Activated B cell treated with CpG ODN at 0.5 μM for 24 hours (primary cell): ENCODE measurements at regions not wholly inside any gene's neighbourhood (a gene's known extent, or its start where the extent isn't known, plus 50 kb on each side); places are given as distances from the start of the nearest gene placed in this dataset.

Source experiments
- ATAC-seq: fragments of 200-7000 bp; cut with Tn5 transposase; one replicate; pipeline ENCODE4 v1.10.0; 2021; ENCODE audit warnings: low read depth, mild to moderate bottlenecking, moderate library complexity
- CTCF ChIA-PET: fragments of 350-600 bp; sonication (Branson Sonifier 250); formaldehyde crosslinking; loops from one replicate; lab custom pipeline; 2021; ENCODE audit warnings: antibody characterized with exemption; lab: Charles Lee
- POLR2A ChIA-PET: fragments of 350-600 bp; sonication (Branson Sonifier 250); formaldehyde crosslinking; loops from one replicate; lab custom pipeline; 2021; ENCODE audit warnings: antibody characterized with exemption; lab: Charles Lee
- DNase-seq: peaks from one replicate; pipeline ENCODE4 v3.0.0; 2022
- H3K27ac Mint-ChIP-seq: one replicate; pipeline ENCODE4 v1.8.0; 2020; ENCODE audit warnings: mixed read lengths
- H3K27me3 Mint-ChIP-seq: one replicate; pipeline ENCODE4 v1.8.0; 2021; ENCODE audit warnings: mixed read lengths
- H3K36me3 Mint-ChIP-seq: one replicate; pipeline ENCODE4 v1.8.0; 2021; ENCODE audit warnings: low read depth, mixed read lengths
- H3K4me1 Mint-ChIP-seq: one replicate; pipeline ENCODE4 v1.8.0; 2021; ENCODE audit warnings: mixed read lengths
- H3K4me3 Mint-ChIP-seq: one replicate; pipeline ENCODE4 v1.8.0; 2020; ENCODE audit warnings: mild to moderate bottlenecking, mixed read lengths
- H3K9me3 Mint-ChIP-seq: one replicate; pipeline ENCODE4 v1.8.0; 2020; ENCODE audit warnings: mixed read lengths
- intact Hi-C: fragments of 100-400 bp; cut with micrococcal nuclease; formaldehyde crosslinking; loops from one replicate; pipeline ENCODE4 v1.15.1; 2024
- TF ChIP-seq, protein P1 (sequence below): fragments of 200-600 bp; IDR thresholded peaks from one replicate; pipeline ENCODE4 v1.8.0; 2022; ENCODE audit warnings: antibody characterized with exemption, mild to moderate bottlenecking

DNA sequence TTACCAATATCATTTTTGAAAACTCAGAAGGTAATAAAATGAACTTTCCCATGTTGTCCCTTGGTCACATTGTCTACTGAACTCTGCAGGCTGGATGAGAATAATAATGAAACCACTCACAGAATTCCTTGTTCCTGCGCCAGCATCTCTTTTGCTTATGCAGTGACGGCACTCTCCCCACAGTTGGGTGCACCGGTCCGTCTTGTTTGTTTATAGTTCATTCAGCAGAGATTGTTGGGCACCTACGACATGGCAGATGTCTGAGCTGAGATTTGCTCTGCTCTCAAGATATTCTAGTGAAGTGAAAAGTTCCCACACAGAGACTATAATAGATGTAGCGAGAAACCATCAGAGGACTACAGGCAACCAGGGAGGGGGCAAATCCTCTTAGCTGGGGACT is 375.7 kb upstream of the CDH11 start:
- H3K27ac Mint-ChIP-seq, result no peak overlapping the region
- CTCF ChIA-PET, result no interaction called here

DNA sequence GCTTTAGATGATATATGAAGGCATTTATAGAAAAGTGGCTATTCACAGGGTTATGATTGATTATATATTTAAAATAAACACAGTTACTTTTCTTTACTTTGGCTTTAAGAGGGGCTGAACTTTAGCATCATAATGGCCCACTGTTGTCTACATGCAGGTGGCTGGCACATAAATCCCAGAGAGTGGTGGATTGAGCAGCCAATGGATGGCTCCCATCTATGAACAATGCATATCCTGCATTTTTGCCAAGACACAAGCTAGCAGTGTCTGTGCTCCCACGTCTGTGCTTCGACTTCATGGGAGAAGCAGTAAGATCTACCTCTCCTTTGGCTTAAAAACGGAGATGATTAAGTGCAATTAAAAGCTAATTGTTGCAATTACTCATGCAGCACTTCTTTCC is 373.2 kb upstream of the CDH11 start:
- ChIA-PET POLR2A (no interaction called here), CTCF (no interaction called here)
- Mint-ChIP-seq H3K27me3 (no peaks in the 10 kb centered on the region), H3K36me3 (no peaks in the 10 kb centered on the region), H3K4me1 (no peaks in the 10 kb centered on the region), H3K4me3 (no peak overlapping the region), H3K9me3 (peaks cover 7% of the 10 kb centered on the region), H3K27ac (no peak overlapping the region)
- TF ChIP-seq, protein P1, sequence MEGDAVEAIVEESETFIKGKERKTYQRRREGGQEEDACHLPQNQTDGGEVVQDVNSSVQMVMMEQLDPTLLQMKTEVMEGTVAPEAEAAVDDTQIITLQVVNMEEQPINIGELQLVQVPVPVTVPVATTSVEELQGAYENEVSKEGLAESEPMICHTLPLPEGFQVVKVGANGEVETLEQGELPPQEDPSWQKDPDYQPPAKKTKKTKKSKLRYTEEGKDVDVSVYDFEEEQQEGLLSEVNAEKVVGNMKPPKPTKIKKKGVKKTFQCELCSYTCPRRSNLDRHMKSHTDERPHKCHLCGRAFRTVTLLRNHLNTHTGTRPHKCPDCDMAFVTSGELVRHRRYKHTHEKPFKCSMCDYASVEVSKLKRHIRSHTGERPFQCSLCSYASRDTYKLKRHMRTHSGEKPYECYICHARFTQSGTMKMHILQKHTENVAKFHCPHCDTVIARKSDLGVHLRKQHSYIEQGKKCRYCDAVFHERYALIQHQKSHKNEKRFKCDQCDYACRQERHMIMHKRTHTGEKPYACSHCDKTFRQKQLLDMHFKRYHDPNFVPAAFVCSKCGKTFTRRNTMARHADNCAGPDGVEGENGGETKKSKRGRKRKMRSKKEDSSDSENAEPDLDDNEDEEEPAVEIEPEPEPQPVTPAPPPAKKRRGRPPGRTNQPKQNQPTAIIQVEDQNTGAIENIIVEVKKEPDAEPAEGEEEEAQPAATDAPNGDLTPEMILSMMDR, result no peak
- intact Hi-C loops, result no loop called here
- no peak for DNase-seq
- no peak for ATAC-seq

More for the DNA sequence above, 375.7 kb upstream of the CDH11 start:
- Mint-ChIP-seq H3K4me1 (no peaks in the 10 kb centered on the region), H3K4me3 (no peak overlapping the region), H3K27me3 (no peaks in the 10 kb centered on the region), H3K9me3 (peaks cover 7% of the 10 kb centered on the region), H3K36me3 (no peaks in the 10 kb centered on the region)
- intact Hi-C loops, result no loop called here
- POLR2A ChIA-PET, result no interaction called here
- no peak for ATAC-seq
- DNase-seq, result no peak
- TF ChIP-seq, protein P1, result no peak

DNA sequence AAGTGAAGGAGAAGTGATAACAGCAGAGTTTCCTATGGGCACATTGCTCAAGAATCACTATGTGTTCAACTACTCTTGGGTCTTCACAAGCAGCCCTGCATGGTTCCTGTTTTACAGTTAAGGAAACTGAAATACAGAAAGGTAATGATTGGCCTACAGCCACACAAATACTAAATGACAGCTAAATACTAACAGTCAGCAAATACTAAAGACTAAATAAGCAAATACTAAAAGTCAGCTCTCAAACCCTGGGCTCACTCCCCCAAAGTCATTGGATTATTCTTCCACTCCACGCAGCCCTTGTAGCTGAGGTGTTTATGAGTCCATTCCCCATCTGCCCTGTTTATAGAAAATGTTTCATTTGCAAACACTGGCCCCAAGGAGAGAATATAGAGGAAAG is 372.7 kb upstream of the CDH11 start:
- TF ChIP-seq, protein P1, result no peak
- DNase-seq (no peak), ATAC-seq (no peak)
- H3K27me3 Mint-ChIP-seq, result no peaks in the 10 kb centered on the region
- POLR2A ChIA-PET, result no interaction called here
- no peak overlapping the region for H3K4me3 Mint-ChIP-seq
- intact Hi-C loops, result no loop called here
- no peak overlapping the region for H3K27ac Mint-ChIP-seq
- H3K9me3 Mint-ChIP-seq, result peaks cover 7% of the 10 kb centered on the region
- H3K36me3 Mint-ChIP-seq, result no peaks in the 10 kb centered on the region
- CTCF ChIA-PET, result no interaction called here
- no peaks in the 10 kb centered on the region for H3K4me1 Mint-ChIP-seq

DNA sequence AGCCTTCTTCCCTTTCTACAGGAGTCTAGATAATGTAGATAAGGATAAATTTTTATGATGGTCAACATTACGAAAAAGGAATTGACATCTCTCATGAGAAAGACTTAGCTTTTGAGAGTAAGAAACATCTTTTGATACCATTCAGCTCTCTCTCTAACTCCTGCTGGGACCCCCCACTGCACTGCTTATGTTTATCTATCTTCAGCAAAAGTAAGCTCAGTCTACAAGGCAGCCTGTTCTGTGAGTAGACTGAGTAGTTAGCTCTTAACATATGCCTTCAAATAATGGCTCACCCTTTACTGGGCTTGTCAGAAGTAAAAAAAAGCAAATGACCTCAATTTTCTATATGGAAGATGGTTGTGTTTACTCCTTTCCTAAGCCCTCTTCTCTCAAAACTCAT is 372.2 kb upstream of the CDH11 start:
- Mint-ChIP-seq H3K27ac (no peak overlapping the region), H3K4me1 (no peaks in the 10 kb centered on the region), H3K36me3 (no peaks in the 10 kb centered on the region), H3K9me3 (peaks cover 7% of the 10 kb centered on the region), H3K27me3 (no peaks in the 10 kb centered on the region), H3K4me3 (no peak overlapping the region)
- intact Hi-C loops, result no loop called here
- DNase-seq (no peak), ATAC-seq (no peak)
- ChIA-PET CTCF (no interaction called here), POLR2A (no interaction called here)
- TF ChIP-seq, protein P1, result no peak

DNA sequence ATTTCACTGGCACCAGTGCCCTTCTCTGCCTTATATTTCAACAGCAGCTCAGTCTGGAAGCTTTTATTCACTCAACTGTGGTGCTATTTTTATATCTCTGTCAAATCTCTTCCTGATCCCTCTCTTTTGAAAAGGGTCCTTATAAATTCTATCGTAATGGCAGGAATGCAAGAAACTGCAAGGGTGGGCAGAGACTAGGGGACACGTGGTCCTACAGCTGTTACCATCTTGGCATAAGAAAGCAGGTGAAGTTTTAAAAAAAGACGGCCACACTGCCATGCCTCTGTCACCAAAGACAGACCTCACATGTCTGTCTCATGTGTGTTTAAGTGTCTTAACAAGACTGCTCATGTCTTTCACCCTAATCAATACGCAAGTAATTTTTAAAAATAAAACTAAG is 368.4 kb upstream of the CDH11 start:
- no peak for DNase-seq
- ChIA-PET CTCF (no interaction called here), POLR2A (no interaction called here)
- Mint-ChIP-seq H3K4me3 (no peak overlapping the region), H3K27me3 (no peaks in the 10 kb centered on the region), H3K27ac (no peak overlapping the region), H3K4me1 (no peaks in the 10 kb centered on the region), H3K9me3 (peaks cover 6% of the 10 kb centered on the region), H3K36me3 (no peaks in the 10 kb centered on the region)
- ATAC-seq, result no peak
- TF ChIP-seq, protein P1, result no peak
- intact Hi-C loops, result no loop called here
